K562 (cell line): ENCODE measurements at regions not wholly inside any gene's neighbourhood (a gene's known extent, or its start where the extent isn't known, plus 50 kb on each side); places are given as distances from the start of the nearest gene placed in this dataset.

Experiments used
- ATAC-seq: fragments of 200-7000 bp; cut with Tn5 transposase; 3 replicates; pipeline ENCODE4 v1.9.1; 2020; ENCODE audit warnings: moderate library complexity
- BruUV-seq: library from RNA; stranded (reverse); fragments of 400-500 nt; replicated peaks from 2 replicates; lab custom pipeline; 2021; lab: Mats Ljungman, UMichigan
- CTCF ChIA-PET: fragments of 300-600 bp; formaldehyde crosslinking; extraction: SDS; loops from one replicate; lab custom pipeline; 2021; ENCODE audit warnings: low intra/inter-chr PET ratio; lab: Yijun Ruan, JAX
- POLR2A ChIA-PET: fragments of 300-600, 350-650 bp; sonication (Branson Sonifier 250); formaldehyde crosslinking; extraction: SDS; loops from one replicate; lab custom pipeline; 2021; ENCODE audit warnings: antibody characterized with exemption, inconsistent platforms; lab: Yijun Ruan, JAX
- DNase-seq, 4 experiments: peaks; one replicate each; pipeline versions ENCODE4 v3.0.0 to v3.0.0-alpha.2; 2011 to 2018; ENCODE audit warnings: low spot score in 3 of 4, mixed read lengths in 3 of 4; ENCODE audit errors: extremely low read depth in 1 of 4
- FAIRE-seq: peaks from 2 replicates; lab custom pipeline; 2011; peaks lifted over from hg19 to GRCh38; lab: Jason Lieb, UNC
- H2AFZ ChIP-seq: 2 replicates; pipeline ENCODE4 v1.6.0; 2011; ENCODE audit warnings: low read depth, low read length, control low read depth, inconsistent platforms
- H3K27ac ChIP-seq: fragments of 200-600 bp; 3 replicates; pipeline ENCODE4 v1.8.0; 2011; ENCODE audit warnings: low read depth, mild to moderate bottlenecking, control low read depth, inconsistent platforms, low read length, moderate library complexity, mixed read lengths; ENCODE audit errors: extremely low read depth
- H3K27me3 ChIP-seq, 2 experiments: fragments of 300-600 bp in 1 of 2; 2 replicates in 1 of 2; 3 replicates in 1 of 2; pipeline versions ENCODE4 v1.6.0 to v1.8.0; 2011; ENCODE audit warnings: inconsistent platforms in 2 of 2, low read length in 2 of 2, mild to moderate bottlenecking in 1 of 2, mixed read lengths in 1 of 2, moderate library complexity in 1 of 2; ENCODE audit not compliant: control insufficient read depth in 2 of 2, insufficient read depth in 2 of 2
- H3K36me3 ChIP-seq: fragments of 300-600 bp; 3 replicates; pipeline ENCODE4 v1.8.0; 2011; ENCODE audit warnings: mild to moderate bottlenecking, low read length, inconsistent platforms; ENCODE audit not compliant: control insufficient read depth, insufficient read depth
- H3K4me1 ChIP-seq, 2 experiments: fragments of 200-600 bp in 1 of 2; replicated peaks in 1 of 2; 2 replicates in 1 of 2; 3 replicates in 1 of 2; pipeline versions ENCODE4 v1.5.1 to v1.8.0; 2011; ENCODE audit warnings: inconsistent platforms in 2 of 2, low read length in 2 of 2, mild to moderate bottlenecking in 1 of 2, mixed read lengths in 1 of 2, moderate library complexity in 1 of 2; ENCODE audit not compliant: control insufficient read depth in 2 of 2, insufficient read depth in 2 of 2
- H3K4me2 ChIP-seq: 2 replicates; pipeline ENCODE4 v1.6.1; 2011; ENCODE audit warnings: low read length, control low read depth, inconsistent platforms, mixed read lengths; ENCODE audit not compliant: insufficient read depth
- H3K4me3 ChIP-seq: fragments of 200-600 bp; sonication (generic), shearing (Covaris generic); 2 replicates; pipeline ENCODE4 v1.5.1; 2016; ENCODE audit warnings: control low read depth, inconsistent platforms
- H3K79me2 ChIP-seq: fragments of 200-600 bp; 3 replicates; pipeline ENCODE4 v1.8.0; 2011; ENCODE audit warnings: low read length, inconsistent platforms; ENCODE audit not compliant: control insufficient read depth, insufficient read depth
- H3K9ac ChIP-seq, 2 experiments: 2 replicates each; pipeline versions ENCODE4 v1.6.0 to v1.6.1; 2011; ENCODE audit warnings: low read depth in 2 of 2, low read length in 2 of 2, control low read depth in 1 of 2, inconsistent platforms in 1 of 2, mild to moderate bottlenecking in 1 of 2, mixed read lengths in 1 of 2; ENCODE audit not compliant: insufficient read depth in 1 of 2
- H3K9me1 ChIP-seq: one replicate; pipeline ENCODE4 v1.6.0; 2011; ENCODE audit warnings: inconsistent platforms, mild to moderate bottlenecking, low read length, moderate library complexity; ENCODE audit not compliant: control insufficient read depth, insufficient read depth
- H3K9me3 ChIP-seq: replicated peaks from 2 replicates; pipeline ENCODE4 v1.5.1; 2011; ENCODE audit warnings: low read depth, low read length, inconsistent platforms; ENCODE audit not compliant: control insufficient read depth, insufficient read depth
- H4K20me1 ChIP-seq: replicated peaks from 2 replicates; pipeline ENCODE4 v1.6.1; 2011; ENCODE audit warnings: low read length, inconsistent platforms, mixed read lengths; ENCODE audit not compliant: control insufficient read depth, insufficient read depth
- CAMTA2 ChIP-seq: fragments of 250-450 bp; sonication (Bioruptor Pico); conservative IDR thresholded peaks from 2 replicates; pipeline ENCODE4 v1.5.1; 2022
- ELF4 ChIP-seq: fragments of 450-650 bp; formaldehyde crosslinking; IDR thresholded peaks from 2 replicates; pipeline ENCODE4 v1.4.0; 2022; ENCODE audit warnings: missing genetic modification characterization
- IRF2 ChIP-seq: sonication (generic); formaldehyde crosslinking; IDR thresholded peaks from 2 replicates; pipeline ENCODE4 v1.8.1; 2022; ENCODE audit warnings: mild to moderate bottlenecking, missing genetic modification reagents
- NFIX ChIP-seq: fragments of 250-450 bp; sonication (Bioruptor Pico); IDR thresholded peaks from 2 replicates; pipeline ENCODE4 v1.4.0; 2020; ENCODE audit warnings: low read depth, mild to moderate bottlenecking, moderate library complexity
- NR3C1 ChIP-seq: sonication (generic); formaldehyde crosslinking; IDR thresholded peaks from 2 replicates; pipeline ENCODE4 v1.8.1; 2022; ENCODE audit warnings: missing genetic modification reagents
- RB1 ChIP-seq: fragments of 450-650 bp; IDR thresholded peaks from 2 replicates; pipeline ENCODE4 v1.6.1; 2017; ENCODE audit warnings: low read depth, mild to moderate bottlenecking
- SNRNP70 ChIP-seq: fragments of 200-400 bp; formaldehyde crosslinking; optimal IDR thresholded peaks from 2 replicates; pipeline ENCODE3; 2017; ENCODE audit warnings: low read depth, low read length
- TBP ChIP-seq: optimal IDR thresholded peaks from 2 replicates; pipeline ENCODE3; 2011; ENCODE audit warnings: low read depth, low read length, improper control_type of control experiment
- ZNF165 ChIP-seq: fragments of 250-450 bp; sonication (Bioruptor Pico); IDR thresholded peaks from 2 replicates; pipeline ENCODE4 v1.4.0; 2020; ENCODE audit warnings: borderline replicate concordance
- ZNF184 ChIP-seq: sonication (generic); formaldehyde crosslinking; IDR thresholded peaks from 2 replicates; pipeline ENCODE4 v1.5.0; 2020; ENCODE audit warnings: missing genetic modification reagents
- ZNF3 ChIP-seq: fragments of 250-450 bp; sonication (Bioruptor Pico); IDR thresholded peaks from 2 replicates; pipeline ENCODE4 v1.5.0; 2021; ENCODE audit warnings: mild to moderate bottlenecking, moderate library complexity
- ZNF584 ChIP-seq: fragments of 200-800 bp; sonication (Bioruptor generic); IDR thresholded peaks from 2 replicates; pipeline ENCODE4 v1.6.1; 2016; ENCODE audit warnings: low read depth, mild to moderate bottlenecking, missing genetic modification characterization, missing compliant biosample characterization
- ZNF785 ChIP-seq: fragments of 250-450 bp; sonication (Bioruptor Pico); IDR thresholded peaks from 2 replicates; pipeline ENCODE4 v1.4.0; 2020; ENCODE audit warnings: mild to moderate bottlenecking
- WGBS: fragments of 100-300 bp; shearing (Covaris generic); methylation state at CpG from one replicate; pipeline ENCODE4 v1.1.6; 2016; ENCODE audit warnings: low coverage, mixed read lengths; ENCODE audit not compliant: insufficient coverage; ENCODE audit errors: missing lambda C conversion rate; 5-methylcytosine and 5-hydroxymethylcytosine counted together
- in situ Hi-C: fragments of 300-500 bp; cut with MboI; formaldehyde crosslinking; loops from 4 replicates; pipeline ENCODE4 v1.15.0; 2018; ENCODE audit warnings: inconsistent platforms, mixed read lengths
- intact Hi-C: fragments of 100-400 bp; cut with micrococcal nuclease; formaldehyde crosslinking; loops from 2 replicates; pipeline ENCODE4 v1.14.2; 2022
- TF ChIP-seq, protein P1 (sequence below): fragments of 200-600 bp; sonication (generic); IDR thresholded peaks from one replicate; pipeline ENCODE4 v1.6.1; 2012; ENCODE audit warnings: mild to moderate bottlenecking, low read depth, low read length, inconsistent platforms

DNA sequence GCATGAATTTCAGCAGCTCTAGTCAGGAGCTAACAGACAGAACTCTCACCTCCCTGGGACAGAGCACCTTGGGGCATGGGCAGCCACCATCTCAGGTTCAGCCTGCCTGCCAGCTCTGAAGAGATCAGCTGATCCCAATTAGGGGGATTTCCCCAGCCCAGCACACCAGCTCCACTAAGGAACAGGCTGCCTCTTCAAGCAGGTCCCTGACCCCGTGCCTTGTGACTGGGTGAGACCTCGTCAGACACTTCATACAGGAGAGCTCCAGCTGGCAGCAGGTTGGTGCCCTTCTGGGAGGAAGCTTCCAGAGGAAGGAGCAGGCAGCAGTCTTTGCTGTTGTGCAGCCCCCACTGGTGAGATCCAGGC is 84.5 kb upstream of the UFM1 start:
- H3K4me1 ChIP-seq = no peaks in the 10 kb centered on the region
- H3K27ac ChIP-seq = no peak overlapping the region
- no peak overlapping the region for H2AFZ ChIP-seq
- no peaks in the 10 kb centered on the region for H3K9me3 ChIP-seq
- ChIA-PET CTCF (no interaction called here), POLR2A (interaction anchor here (1.5 kb wide), 1 partner anchor 16 kb away, joined by 3 read pairs; no protein-coding TSS in a partner anchor)
- no peak overlapping the region for H3K4me2 ChIP-seq
- H3K79me2 ChIP-seq = no peaks in the 10 kb centered on the region
- no peaks in the 10 kb centered on the region for H3K9me1 ChIP-seq
- FAIRE-seq = no peak
- no TSS peak for BruUV-seq
- WGBS = 0% methylated on average over 2 of the region's 2 CpGs
- in situ Hi-C loops = no loop called here
- no peaks in the 10 kb centered on the region for H4K20me1 ChIP-seq
- intact Hi-C loops = no loop called here
- no peak for DNase-seq
- H3K36me3 ChIP-seq = no peaks in the 10 kb centered on the region
- no peaks in the 10 kb centered on the region for H3K27me3 ChIP-seq
- H3K9ac ChIP-seq = no peak overlapping the region
- no peak overlapping the region for H3K4me3 ChIP-seq
- no peak for ATAC-seq
- no peak for TF ChIP-seq NR3C1 (CRISPR knock-in tag)
- TF ChIP-seq CAMTA2 (CRISPR knock-in tag) = no peak
- no peak for TF ChIP-seq NFIX (CRISPR knock-in tag)
- TF ChIP-seq, protein P1, sequence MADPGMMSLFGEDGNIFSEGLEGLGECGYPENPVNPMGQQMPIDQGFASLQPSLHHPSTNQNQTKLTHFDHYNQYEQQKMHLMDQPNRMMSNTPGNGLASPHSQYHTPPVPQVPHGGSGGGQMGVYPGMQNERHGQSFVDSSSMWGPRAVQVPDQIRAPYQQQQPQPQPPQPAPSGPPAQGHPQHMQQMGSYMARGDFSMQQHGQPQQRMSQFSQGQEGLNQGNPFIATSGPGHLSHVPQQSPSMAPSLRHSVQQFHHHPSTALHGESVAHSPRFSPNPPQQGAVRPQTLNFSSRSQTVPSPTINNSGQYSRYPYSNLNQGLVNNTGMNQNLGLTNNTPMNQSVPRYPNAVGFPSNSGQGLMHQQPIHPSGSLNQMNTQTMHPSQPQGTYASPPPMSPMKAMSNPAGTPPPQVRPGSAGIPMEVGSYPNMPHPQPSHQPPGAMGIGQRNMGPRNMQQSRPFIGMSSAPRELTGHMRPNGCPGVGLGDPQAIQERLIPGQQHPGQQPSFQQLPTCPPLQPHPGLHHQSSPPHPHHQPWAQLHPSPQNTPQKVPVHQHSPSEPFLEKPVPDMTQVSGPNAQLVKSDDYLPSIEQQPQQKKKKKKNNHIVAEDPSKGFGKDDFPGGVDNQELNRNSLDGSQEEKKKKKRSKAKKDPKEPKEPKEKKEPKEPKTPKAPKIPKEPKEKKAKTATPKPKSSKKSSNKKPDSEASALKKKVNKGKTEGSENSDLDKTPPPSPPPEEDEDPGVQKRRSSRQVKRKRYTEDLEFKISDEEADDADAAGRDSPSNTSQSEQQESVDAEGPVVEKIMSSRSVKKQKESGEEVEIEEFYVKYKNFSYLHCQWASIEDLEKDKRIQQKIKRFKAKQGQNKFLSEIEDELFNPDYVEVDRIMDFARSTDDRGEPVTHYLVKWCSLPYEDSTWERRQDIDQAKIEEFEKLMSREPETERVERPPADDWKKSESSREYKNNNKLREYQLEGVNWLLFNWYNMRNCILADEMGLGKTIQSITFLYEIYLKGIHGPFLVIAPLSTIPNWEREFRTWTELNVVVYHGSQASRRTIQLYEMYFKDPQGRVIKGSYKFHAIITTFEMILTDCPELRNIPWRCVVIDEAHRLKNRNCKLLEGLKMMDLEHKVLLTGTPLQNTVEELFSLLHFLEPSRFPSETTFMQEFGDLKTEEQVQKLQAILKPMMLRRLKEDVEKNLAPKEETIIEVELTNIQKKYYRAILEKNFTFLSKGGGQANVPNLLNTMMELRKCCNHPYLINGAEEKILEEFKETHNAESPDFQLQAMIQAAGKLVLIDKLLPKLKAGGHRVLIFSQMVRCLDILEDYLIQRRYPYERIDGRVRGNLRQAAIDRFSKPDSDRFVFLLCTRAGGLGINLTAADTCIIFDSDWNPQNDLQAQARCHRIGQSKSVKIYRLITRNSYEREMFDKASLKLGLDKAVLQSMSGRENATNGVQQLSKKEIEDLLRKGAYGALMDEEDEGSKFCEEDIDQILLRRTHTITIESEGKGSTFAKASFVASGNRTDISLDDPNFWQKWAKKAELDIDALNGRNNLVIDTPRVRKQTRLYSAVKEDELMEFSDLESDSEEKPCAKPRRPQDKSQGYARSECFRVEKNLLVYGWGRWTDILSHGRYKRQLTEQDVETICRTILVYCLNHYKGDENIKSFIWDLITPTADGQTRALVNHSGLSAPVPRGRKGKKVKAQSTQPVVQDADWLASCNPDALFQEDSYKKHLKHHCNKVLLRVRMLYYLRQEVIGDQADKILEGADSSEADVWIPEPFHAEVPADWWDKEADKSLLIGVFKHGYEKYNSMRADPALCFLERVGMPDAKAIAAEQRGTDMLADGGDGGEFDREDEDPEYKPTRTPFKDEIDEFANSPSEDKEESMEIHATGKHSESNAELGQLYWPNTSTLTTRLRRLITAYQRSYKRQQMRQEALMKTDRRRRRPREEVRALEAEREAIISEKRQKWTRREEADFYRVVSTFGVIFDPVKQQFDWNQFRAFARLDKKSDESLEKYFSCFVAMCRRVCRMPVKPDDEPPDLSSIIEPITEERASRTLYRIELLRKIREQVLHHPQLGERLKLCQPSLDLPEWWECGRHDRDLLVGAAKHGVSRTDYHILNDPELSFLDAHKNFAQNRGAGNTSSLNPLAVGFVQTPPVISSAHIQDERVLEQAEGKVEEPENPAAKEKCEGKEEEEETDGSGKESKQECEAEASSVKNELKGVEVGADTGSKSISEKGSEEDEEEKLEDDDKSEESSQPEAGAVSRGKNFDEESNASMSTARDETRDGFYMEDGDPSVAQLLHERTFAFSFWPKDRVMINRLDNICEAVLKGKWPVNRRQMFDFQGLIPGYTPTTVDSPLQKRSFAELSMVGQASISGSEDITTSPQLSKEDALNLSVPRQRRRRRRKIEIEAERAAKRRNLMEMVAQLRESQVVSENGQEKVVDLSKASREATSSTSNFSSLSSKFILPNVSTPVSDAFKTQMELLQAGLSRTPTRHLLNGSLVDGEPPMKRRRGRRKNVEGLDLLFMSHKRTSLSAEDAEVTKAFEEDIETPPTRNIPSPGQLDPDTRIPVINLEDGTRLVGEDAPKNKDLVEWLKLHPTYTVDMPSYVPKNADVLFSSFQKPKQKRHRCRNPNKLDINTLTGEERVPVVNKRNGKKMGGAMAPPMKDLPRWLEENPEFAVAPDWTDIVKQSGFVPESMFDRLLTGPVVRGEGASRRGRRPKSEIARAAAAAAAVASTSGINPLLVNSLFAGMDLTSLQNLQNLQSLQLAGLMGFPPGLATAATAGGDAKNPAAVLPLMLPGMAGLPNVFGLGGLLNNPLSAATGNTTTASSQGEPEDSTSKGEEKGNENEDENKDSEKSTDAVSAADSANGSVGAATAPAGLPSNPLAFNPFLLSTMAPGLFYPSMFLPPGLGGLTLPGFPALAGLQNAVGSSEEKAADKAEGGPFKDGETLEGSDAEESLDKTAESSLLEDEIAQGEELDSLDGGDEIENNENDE = no peak
- no peak for TF ChIP-seq ZNF785 (CRISPR knock-in tag)
- TF ChIP-seq ZNF165 (CRISPR knock-in tag) = no peak
- no peak for TF ChIP-seq SNRNP70
- no peak for TF ChIP-seq ELF4
- no peak for TF ChIP-seq IRF2 (CRISPR knock-in tag)
- TF ChIP-seq ZNF3 (CRISPR knock-in tag) = no peak
- no peak for TF ChIP-seq TBP
- TF ChIP-seq RB1 = no peak
- no peak for TF ChIP-seq ZNF584 (CRISPR knock-in tag)
- TF ChIP-seq ZNF184 (CRISPR knock-in tag) = no peak
